Right lobe of liver (tissue), 6 donors: ENCODE measurements at regions not wholly inside any gene's neighbourhood (a gene's known extent, or its start where the extent isn't known, plus 50 kb on each side); places are given as distances from the start of the nearest gene placed in this dataset.
"Not testable (repeated sequence)": the region's sequence is repeated elsewhere in the genome, so short reads cannot be mapped to it uniquely, and the experiment has no call there.

Experiments used
- ATAC-seq, 4 donors: fragments of 200-7000 bp; cut with Tn5 transposase; one replicate each; pipeline ENCODE4 v1.9.1; 2020; ENCODE audit warnings: mild to moderate bottlenecking in 4 of 4, moderate library complexity in 4 of 4
- DNase-seq, 3 donors: peaks; one replicate each; pipeline ENCODE4 v3.0.0-alpha.2; 2020
- H3K27ac ChIP-seq, 3 donors: fragments of 200-600 bp; one replicate each; pipeline ENCODE4 v1.8.0; 2022
- H3K27me3 ChIP-seq, 2 donors: fragments of 200-600 bp; one replicate each; pipeline ENCODE4 v1.8.0; 2022
- H3K36me3 ChIP-seq, 4 donors: fragments of 200-600 bp; sonication (generic) in 1 of 4; one replicate each; pipeline versions ENCODE4 v1.5.1 to v1.8.0; 2017 to 2022; ENCODE audit warnings: control low read depth in 1 of 4
- H3K4me1 ChIP-seq, 4 donors: fragments of 200-600 bp; sonication (generic) in 1 of 4; one replicate each; pipeline versions ENCODE4 v1.5.1 to v1.8.0; 2017 to 2022; ENCODE audit warnings: control low read depth in 1 of 4
- H3K4me3 ChIP-seq, 3 donors: fragments of 200-600 bp; one replicate each; pipeline ENCODE4 v1.8.0; 2022
- H3K9me3 ChIP-seq, 4 donors: fragments of 200-600 bp; sonication (generic) in 1 of 4; one replicate each; pipeline versions ENCODE4 v1.5.1 to v1.8.0; 2017 to 2022; ENCODE audit warnings: control low read depth in 1 of 4
- POLR2A ChIP-seq: fragments of 450-650 bp; IDR thresholded peaks from one replicate; pipeline ENCODE4 v1.6.1; 2017; ENCODE audit warnings: antibody characterized with exemption, mild to moderate bottlenecking
- WGBS: methylation state at CpG from one replicate; pipeline ENCODE4 v1.1.6; 2018; ENCODE audit warnings: low coverage, low lambda C conversion rate; ENCODE audit not compliant: insufficient coverage; ENCODE audit errors: missing lambda C conversion rate; 5-methylcytosine and 5-hydroxymethylcytosine counted together
- intact Hi-C, 2 donors: fragments of 100-400 bp; cut with DNase I; formaldehyde crosslinking; loops; one replicate each; pipeline versions ENCODE4 v1.11.2 to v1.14.1; 2022
- TF ChIP-seq, protein P1 (sequence below), 4 donors: fragments of 200-600 bp in 3 of 4; fragments of 450-650 bp in 1 of 4; IDR thresholded peaks; one replicate each; pipeline versions ENCODE4 v1.5.1 to v1.8.0; 2016 to 2022; ENCODE audit warnings: antibody characterized with exemption in 4 of 4, mild to moderate bottlenecking in 2 of 4
- donor health status: DM: no; HTN: yes; CAD: no.
- donor health status: DM: no; HTN: no; CAD: no.
- donor health status: DM: no; HTN: no; CAD: no.
- donor health status: DM: no; HTN: yes; CAD: no.
- donor health status: DM: no; HTN: yes; CAD: no.

DNA sequence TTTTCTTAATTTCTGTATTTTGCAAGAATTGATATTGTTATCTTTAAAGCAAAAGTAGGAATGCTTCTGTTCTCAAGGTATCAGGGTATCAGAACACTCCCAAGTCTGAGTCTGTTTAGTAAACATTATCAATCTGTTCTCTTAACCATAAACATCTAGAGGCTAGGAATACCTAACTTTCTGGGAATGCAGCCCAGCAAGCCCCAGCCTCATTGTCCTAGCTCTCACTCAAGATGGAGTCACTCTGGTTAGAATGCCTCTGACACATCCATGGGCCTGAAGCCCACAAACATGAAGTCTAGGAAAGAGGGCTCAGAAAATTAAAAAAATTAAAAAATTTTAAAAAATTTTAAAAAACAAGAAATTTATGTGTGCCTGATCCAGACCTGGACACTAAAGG is 315.1 kb upstream of the DKK2 start:
- Histone ChIP-seq H3K36me3 (no peaks in the 10 kb centered on the region), H3K4me1 (no peaks in the 10 kb centered on the region), H3K27me3 (no peaks in the 10 kb centered on the region), H3K27ac (no peak overlapping the region), H3K9me3 (no peaks in the 10 kb centered on the region), H3K4me3 (no peak overlapping the region)
- ATAC-seq (no peak), DNase-seq (no peak)
- no peak for TF ChIP-seq POLR2A
- TF ChIP-seq, protein P1, sequence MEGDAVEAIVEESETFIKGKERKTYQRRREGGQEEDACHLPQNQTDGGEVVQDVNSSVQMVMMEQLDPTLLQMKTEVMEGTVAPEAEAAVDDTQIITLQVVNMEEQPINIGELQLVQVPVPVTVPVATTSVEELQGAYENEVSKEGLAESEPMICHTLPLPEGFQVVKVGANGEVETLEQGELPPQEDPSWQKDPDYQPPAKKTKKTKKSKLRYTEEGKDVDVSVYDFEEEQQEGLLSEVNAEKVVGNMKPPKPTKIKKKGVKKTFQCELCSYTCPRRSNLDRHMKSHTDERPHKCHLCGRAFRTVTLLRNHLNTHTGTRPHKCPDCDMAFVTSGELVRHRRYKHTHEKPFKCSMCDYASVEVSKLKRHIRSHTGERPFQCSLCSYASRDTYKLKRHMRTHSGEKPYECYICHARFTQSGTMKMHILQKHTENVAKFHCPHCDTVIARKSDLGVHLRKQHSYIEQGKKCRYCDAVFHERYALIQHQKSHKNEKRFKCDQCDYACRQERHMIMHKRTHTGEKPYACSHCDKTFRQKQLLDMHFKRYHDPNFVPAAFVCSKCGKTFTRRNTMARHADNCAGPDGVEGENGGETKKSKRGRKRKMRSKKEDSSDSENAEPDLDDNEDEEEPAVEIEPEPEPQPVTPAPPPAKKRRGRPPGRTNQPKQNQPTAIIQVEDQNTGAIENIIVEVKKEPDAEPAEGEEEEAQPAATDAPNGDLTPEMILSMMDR (IDR thresholded peaks at IDR 0.05) = no peak
- intact Hi-C loops = no loop called here

DNA sequence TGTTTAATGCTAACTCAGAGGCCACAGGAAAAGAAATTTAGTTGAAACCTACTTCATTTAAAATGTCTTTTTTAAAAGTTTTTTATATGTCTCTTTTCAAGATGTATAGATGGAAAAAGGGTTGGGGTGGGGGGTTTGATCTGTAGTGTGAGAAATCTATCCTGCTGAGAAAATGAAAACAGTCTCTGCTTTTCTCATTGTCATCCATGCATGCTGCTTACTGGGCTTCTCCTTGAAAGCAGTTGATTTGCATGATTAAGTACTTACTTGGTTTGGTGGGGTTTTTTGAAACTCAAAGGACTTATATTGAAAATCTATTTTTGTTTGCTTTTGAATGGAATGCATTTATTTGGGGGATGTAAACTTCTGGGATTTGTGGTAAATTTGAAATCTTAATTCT is 313.6 kb upstream of the DKK2 start:
- ATAC-seq (no peak), DNase-seq (no peak)
- Histone ChIP-seq H3K9me3 (no peaks in the 10 kb centered on the region), H3K36me3 (no peaks in the 10 kb centered on the region), H3K4me1 (no peaks in the 10 kb centered on the region), H3K27me3 (no peaks in the 10 kb centered on the region), H3K4me3 (no peak overlapping the region), H3K27ac (no peak overlapping the region)
- intact Hi-C loops = no loop called here
- TF ChIP-seq, protein P1 (IDR thresholded peaks at IDR 0.05) = no peak

DNA sequence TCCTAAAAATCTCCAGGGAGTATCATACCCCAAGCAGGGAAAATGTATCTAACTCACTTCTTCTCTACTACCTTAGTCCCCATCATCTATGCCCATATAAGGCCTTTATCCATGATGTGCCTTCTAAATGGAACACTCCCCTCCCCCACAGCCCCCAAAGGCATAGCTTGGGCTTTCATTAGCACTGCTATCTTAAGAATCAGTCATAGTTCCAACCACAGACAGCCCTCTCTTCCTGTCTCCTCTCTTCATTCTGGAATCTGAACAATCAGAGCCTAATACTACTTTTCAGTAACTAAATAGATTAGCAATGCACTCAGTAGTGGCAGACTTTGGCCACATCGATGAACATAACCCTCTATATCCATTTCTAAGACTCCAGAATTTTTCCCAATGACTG is 313.2 kb upstream of the DKK2 start:
- Histone ChIP-seq H3K27ac (no peak overlapping the region), H3K27me3 (no peaks in the 10 kb centered on the region), H3K9me3 (no peaks in the 10 kb centered on the region), H3K4me1 (no peaks in the 10 kb centered on the region), H3K4me3 (no peak overlapping the region), H3K36me3 (no peaks in the 10 kb centered on the region)
- 31% methylated on average over 1 of the region's 1 CpG for WGBS
- no peak for DNase-seq
- ATAC-seq = no peak
- no peak for TF ChIP-seq POLR2A
- TF ChIP-seq, protein P1 (IDR thresholded peaks at IDR 0.05) = no peak
- intact Hi-C loops = no loop called here

DNA sequence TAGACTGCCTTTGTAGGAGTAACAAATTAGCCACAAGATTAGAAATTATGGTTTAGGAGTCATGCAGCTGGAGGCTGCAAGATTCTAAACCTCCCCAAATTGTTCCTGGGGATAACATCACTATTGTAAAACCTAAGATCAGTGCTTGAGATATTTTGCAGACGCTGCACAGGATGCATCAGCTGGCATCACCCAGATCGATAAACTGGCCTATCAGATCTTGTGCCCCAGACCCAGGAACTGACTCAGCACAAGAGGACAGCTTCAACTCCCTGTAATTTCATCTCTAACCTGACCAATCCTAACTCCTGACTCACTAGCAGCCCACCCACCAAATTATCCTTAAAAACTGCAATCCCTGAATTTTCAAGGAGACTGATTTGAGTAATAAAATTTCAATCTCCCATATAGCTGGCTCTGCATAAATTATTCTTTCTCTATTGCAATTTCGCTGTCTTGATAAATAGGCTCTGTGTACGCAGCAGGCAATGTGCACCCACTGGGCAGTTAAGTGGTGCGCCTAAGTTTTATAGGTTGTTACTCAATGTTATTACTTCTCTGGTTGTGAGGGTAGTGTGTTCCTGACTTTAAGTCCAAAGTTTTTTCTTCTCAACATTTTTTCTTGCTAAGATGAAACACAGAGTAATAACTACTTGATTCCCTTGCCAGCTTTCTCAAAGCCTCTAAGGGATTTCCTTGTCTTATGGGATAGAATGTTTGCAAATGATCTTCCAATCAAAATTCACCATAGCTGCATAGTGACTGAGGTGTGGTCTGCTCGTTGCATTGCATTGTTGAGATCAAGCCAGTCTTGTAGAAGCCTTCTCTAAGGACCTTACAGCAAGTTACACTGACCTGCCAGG is 312.3 kb upstream of the DKK2 start:
- 56% methylated on average over 4 of the region's 6 CpGs for WGBS
- intact Hi-C loops = no loop called here
- TF ChIP-seq POLR2A = no peak
- TF ChIP-seq, protein P1 (IDR thresholded peaks at IDR 0.05) = no peak

DNA sequence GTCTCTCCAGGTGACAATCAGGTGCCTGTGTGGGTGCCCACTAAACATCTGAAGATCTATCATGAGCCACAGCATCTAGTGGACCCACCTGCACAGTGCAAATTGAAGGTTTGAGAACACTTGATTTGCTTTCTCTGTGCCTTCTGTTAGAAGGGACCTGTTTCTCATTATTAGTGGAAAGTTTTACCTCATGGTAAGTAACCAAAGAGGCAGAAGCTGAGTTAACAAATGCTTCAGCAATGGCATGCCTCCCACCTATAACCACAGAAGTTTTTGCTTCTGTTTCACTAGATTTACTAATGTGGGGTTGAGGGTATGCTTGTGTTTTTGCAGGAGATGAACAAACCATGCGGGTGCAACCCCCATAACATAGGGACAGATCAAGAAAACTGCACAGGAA is 297.4 kb upstream of the DKK2 start:
- intact Hi-C loops = no loop called here
- no peaks in the 10 kb centered on the region for H3K36me3 ChIP-seq
- WGBS = 83% methylated on average over 1 of the region's 1 CpG
- no peaks in the 10 kb centered on the region for H3K4me1 ChIP-seq
- ATAC-seq = no peak
- no peak overlapping the region for H3K4me3 ChIP-seq
- DNase-seq = no peak
- TF ChIP-seq, protein P1 (IDR thresholded peaks at IDR 0.05) = no peak
- TF ChIP-seq POLR2A = no peak
- H3K9me3 ChIP-seq = no peaks in the 10 kb centered on the region
- H3K27me3 ChIP-seq = no peaks in the 10 kb centered on the region
- H3K27ac ChIP-seq = no peak overlapping the region

More for the DNA sequence above, 312.3 kb upstream of the DKK2 start:
- no peaks in the 10 kb centered on the region for H3K4me1 ChIP-seq
- no peak for DNase-seq
- no peak for ATAC-seq
- H3K27ac ChIP-seq = no peak overlapping the region
- H3K36me3 ChIP-seq = no peaks in the 10 kb centered on the region
- H3K9me3 ChIP-seq = no peaks in the 10 kb centered on the region
- H3K4me3 ChIP-seq = no peak overlapping the region
- no peaks in the 10 kb centered on the region for H3K27me3 ChIP-seq

DNA sequence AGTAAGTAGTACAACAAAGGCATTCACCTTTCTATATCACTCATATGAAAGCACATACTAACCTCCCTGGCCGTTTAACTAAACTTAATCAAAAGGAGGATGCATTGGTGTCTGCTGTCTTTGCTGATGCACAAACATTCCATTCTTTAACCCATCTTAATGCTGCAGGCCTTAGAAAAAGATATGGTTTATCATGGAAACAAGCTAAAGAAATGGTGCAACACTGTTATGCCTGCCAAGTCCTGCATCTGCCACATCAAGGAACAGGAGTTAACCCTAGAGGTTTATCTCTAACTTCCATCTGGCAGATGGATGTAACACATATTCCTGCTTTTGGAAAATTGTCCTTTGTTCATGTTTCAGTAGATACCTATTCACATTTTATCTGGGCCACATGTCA is 296.5 kb upstream of the DKK2 start:
- H3K4me1 ChIP-seq, DNase-seq, H3K9me3 ChIP-seq, ATAC-seq, H3K4me3 ChIP-seq, H3K36me3 ChIP-seq, H3K27ac ChIP-seq, H3K27me3 ChIP-seq, intact Hi-C loops: not testable (repeated sequence)
- 20% methylated on average over 1 of the region's 1 CpG for WGBS
